ENCODE measurements at regions not wholly inside any gene's neighbourhood (a gene's known extent, or its start where the extent isn't known, plus 50 kb on each side); places are given as distances from the start of the nearest gene placed in this dataset.

DNA sequence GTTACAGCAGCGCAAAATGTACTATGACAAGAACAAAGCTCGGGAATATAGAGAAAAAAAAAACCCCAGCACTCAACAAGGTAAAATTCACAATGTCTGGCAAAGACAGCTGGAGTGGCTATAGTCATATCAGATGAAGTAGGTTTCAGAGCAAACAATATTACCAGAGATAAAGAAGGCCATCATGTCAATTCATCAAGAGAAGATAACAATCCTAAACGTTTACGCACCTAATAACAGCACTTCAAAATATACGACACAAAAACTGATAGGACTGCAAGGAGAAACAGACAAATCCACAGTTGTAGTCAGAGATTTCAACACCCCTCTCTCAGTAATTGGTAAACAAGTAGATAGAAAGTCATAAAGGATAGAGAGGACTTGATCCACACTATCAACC lies 455.2 kb downstream of the PTPRU start:
- no peak overlapping the region for H3K9ac ChIP-seq (ENCODE audit: low read length)
- no peak overlapping the region for H3K4me2 ChIP-seq (ENCODE audit: low read length)
- H3K9me3 ChIP-seq (ENCODE audit: low read length): peaks cover 8% of the 10 kb centered on the region
- H3K4me3 ChIP-seq (ENCODE audit: low read length): no peak overlapping the region
- no peaks in the 10 kb centered on the region for H3K27me3 ChIP-seq (ENCODE audit: insufficient read depth, low read depth, low read length)
- no peak for TF ChIP-seq SMC3 (conservative IDR thresholded peaks at IDR 0.05; ENCODE audit: poor library complexity)
- TF ChIP-seq POLR2AphosphoS5 (IDR thresholded peaks at IDR 0.05): no peak
- H4K20me1 ChIP-seq (ENCODE audit: insufficient read depth): no peaks in the 10 kb centered on the region
- H3K9me2 ChIP-seq (ENCODE audit: insufficient read depth, low read length): no peaks in the 10 kb centered on the region
- no peak overlapping the region for H2AFZ ChIP-seq (ENCODE audit: low read depth, low read length)
- no peak overlapping the region for H3K27ac ChIP-seq (ENCODE audit: low read length)
- H3K79me2 ChIP-seq (replicated peaks; ENCODE audit: insufficient read depth, low read length): no peaks in the 10 kb centered on the region
- H3K36me3 ChIP-seq (ENCODE audit: insufficient read depth, low read length): no peaks in the 10 kb centered on the region
- no peaks in the 10 kb centered on the region for H3F3A ChIP-seq (ENCODE audit: insufficient read depth, low read length, poor library complexity, severe bottlenecking)

DNA sequence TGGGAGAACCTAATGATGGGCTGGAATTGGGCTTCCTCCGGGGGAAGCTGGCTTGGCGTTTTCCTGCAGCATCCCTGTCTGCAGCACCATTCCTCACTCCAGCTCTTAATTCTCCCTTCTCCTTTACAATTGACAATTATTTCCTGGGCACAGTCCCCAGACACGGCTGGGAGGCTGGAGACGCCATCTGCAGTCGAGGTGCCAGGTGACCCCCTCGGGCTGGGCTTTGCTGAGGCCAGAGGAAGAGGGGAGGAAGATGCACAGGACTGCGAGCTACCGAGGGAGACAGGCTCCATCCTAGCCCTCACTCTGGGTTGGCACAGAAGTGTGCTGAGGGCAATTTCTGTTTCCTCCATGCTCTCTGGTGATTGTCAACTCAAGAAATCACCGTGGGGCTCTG lies 453.8 kb downstream of the PTPRU start:
- Histone ChIP-seq H3K27ac (ENCODE audit: low read length) (no peak overlapping the region), H2AFZ (ENCODE audit: low read depth, low read length) (no peak overlapping the region), H3K4me2 (ENCODE audit: low read length) (no peak overlapping the region), H3K27me3 (ENCODE audit: insufficient read depth, low read depth, low read length) (no peaks in the 10 kb centered on the region), H3F3A (ENCODE audit: insufficient read depth, low read length, poor library complexity, severe bottlenecking) (no peaks in the 10 kb centered on the region), H3K4me3 (ENCODE audit: low read length) (no peak overlapping the region), H3K9me3 (ENCODE audit: low read length) (peaks cover 8% of the 10 kb centered on the region), H3K36me3 (ENCODE audit: insufficient read depth, low read length) (no peaks in the 10 kb centered on the region), H4K20me1 (ENCODE audit: insufficient read depth) (no peaks in the 10 kb centered on the region), H3K9me2 (ENCODE audit: insufficient read depth, low read length) (no peaks in the 10 kb centered on the region), H3K79me2 (replicated peaks; ENCODE audit: insufficient read depth, low read length) (no peaks in the 10 kb centered on the region), H3K9ac (ENCODE audit: low read length) (no peak overlapping the region)
- TF ChIP-seq EZH2 (IDR thresholded peaks at IDR 0.05; ENCODE audit: borderline replicate concordance, insufficient read depth, low read length, poor library complexity, severe bottlenecking): no peak
- TF ChIP-seq, protein P1, sequence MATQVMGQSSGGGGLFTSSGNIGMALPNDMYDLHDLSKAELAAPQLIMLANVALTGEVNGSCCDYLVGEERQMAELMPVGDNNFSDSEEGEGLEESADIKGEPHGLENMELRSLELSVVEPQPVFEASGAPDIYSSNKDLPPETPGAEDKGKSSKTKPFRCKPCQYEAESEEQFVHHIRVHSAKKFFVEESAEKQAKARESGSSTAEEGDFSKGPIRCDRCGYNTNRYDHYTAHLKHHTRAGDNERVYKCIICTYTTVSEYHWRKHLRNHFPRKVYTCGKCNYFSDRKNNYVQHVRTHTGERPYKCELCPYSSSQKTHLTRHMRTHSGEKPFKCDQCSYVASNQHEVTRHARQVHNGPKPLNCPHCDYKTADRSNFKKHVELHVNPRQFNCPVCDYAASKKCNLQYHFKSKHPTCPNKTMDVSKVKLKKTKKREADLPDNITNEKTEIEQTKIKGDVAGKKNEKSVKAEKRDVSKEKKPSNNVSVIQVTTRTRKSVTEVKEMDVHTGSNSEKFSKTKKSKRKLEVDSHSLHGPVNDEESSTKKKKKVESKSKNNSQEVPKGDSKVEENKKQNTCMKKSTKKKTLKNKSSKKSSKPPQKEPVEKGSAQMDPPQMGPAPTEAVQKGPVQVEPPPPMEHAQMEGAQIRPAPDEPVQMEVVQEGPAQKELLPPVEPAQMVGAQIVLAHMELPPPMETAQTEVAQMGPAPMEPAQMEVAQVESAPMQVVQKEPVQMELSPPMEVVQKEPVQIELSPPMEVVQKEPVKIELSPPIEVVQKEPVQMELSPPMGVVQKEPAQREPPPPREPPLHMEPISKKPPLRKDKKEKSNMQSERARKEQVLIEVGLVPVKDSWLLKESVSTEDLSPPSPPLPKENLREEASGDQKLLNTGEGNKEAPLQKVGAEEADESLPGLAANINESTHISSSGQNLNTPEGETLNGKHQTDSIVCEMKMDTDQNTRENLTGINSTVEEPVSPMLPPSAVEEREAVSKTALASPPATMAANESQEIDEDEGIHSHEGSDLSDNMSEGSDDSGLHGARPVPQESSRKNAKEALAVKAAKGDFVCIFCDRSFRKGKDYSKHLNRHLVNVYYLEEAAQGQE (IDR thresholded peaks at IDR 0.05; ENCODE audit: borderline replicate concordance): no peak
- no peak for TF ChIP-seq TAF1 (IDR thresholded peaks at IDR 0.05; ENCODE audit: low read depth)
- no peak for TF ChIP-seq MXI1 (conservative IDR thresholded peaks at IDR 0.05; ENCODE audit: poor library complexity, severe bottlenecking)

DNA sequence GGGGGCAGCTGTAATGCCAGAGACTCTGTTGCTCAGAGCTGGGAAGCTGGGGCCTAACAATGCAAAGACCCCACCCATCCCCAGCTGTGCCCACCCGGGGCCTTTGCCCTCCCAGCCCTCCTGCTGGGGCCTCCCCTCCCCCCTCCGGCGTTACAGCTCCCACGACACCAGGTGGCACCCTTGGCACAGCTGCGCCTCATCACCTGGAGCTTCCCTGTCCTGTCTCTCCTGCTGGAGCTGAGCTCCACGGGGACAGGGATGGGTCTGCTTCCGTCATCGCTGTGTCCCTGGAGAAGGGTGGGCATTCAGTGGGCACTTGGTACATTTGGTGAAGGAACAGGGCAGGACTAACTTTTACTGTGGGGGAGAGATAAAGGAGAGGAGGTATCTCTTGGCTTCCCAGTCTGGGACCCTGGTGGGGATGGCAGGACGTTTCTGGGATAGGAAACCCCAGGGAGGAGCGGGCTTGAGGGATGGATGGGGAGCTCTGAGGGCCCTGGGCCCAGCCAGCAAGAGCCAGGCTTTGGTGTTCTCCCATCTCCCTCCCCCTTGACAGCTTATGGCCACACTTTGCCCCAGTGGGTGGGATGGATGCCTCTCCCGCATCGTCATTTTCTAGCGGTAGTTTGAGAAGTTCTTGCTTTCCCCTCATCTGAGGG lies 453.2 kb downstream of the PTPRU start:
- Histone ChIP-seq H3K4me2 (ENCODE audit: low read length) (no peak overlapping the region), H3K4me3 (ENCODE audit: low read length) (no peak overlapping the region), H3K79me2 (replicated peaks; ENCODE audit: insufficient read depth, low read length) (no peaks in the 10 kb centered on the region), H3K9ac (ENCODE audit: low read length) (no peak overlapping the region), H4K20me1 (ENCODE audit: insufficient read depth) (no peaks in the 10 kb centered on the region), H2AFZ (ENCODE audit: low read depth, low read length) (no peak overlapping the region), H3F3A (ENCODE audit: insufficient read depth, low read length, poor library complexity, severe bottlenecking) (no peaks in the 10 kb centered on the region), H3K36me3 (ENCODE audit: insufficient read depth, low read length) (no peaks in the 10 kb centered on the region), H3K9me3 (ENCODE audit: low read length) (peaks cover 8% of the 10 kb centered on the region), H3K27ac (ENCODE audit: low read length) (no peak overlapping the region), H3K27me3 (ENCODE audit: insufficient read depth, low read depth, low read length) (no peaks in the 10 kb centered on the region), H3K9me2 (ENCODE audit: insufficient read depth, low read length) (no peaks in the 10 kb centered on the region)
- TF ChIP-seq, protein P1 (IDR thresholded peaks at IDR 0.05; ENCODE audit: borderline replicate concordance): no peak
- peak; percentile 11 for TF ChIP-seq RAD21 (conservative IDR thresholded peaks at IDR 0.05)
- TF ChIP-seq SMC3 (conservative IDR thresholded peaks at IDR 0.05; ENCODE audit: poor library complexity): peak; percentile 16

Data from neural cell (in vitro differentiated cells).